Esophagus muscularis mucosa (tissue), 4 donors: ENCODE measurements at regions not wholly inside any gene's neighbourhood (a gene's known extent, or its start where the extent isn't known, plus 50 kb on each side); places are given as distances from the start of the nearest gene placed in this dataset.
"Not testable (repeated sequence)": the region's sequence is repeated elsewhere in the genome, so short reads cannot be mapped to it uniquely, and the experiment has no call there.

ENCODE experiments used
- DNase-seq: peaks from one replicate; pipeline ENCODE4 v3.0.0-alpha.2; 2017; ENCODE audit errors: extremely low spot score
- H3K27ac ChIP-seq, 4 donors: fragments of 200-600 bp; sonication (generic); replicated peaks in 1 of 4; 1 replicate in 3 of 4; 2 replicates in 1 of 4; pipeline ENCODE4 v1.5.1; 2016 to 2019; ENCODE audit warnings: mild to moderate bottlenecking in 1 of 4
- H3K27me3 ChIP-seq, 4 donors: fragments of 200-600 bp; sonication (generic); one replicate each; pipeline versions ENCODE4 v1.5.1 to v1.6.0; 2016 to 2019
- H3K36me3 ChIP-seq, 4 donors: fragments of 200-600 bp; sonication (generic); one replicate each; pipeline ENCODE4 v1.5.1; 2016 to 2019
- H3K4me1 ChIP-seq, 4 donors: fragments of 200-600 bp; sonication (generic); one replicate each; pipeline ENCODE4 v1.5.1; 2016 to 2019
- H3K4me3 ChIP-seq, 4 donors: fragments of 200-600 bp; sonication (generic); 1 replicate in 2 of 4; 2 replicates in 2 of 4; pipeline ENCODE4 v1.5.1; 2016 to 2019; ENCODE audit warnings: mild to moderate bottlenecking in 4 of 4, moderate library complexity in 1 of 4
- H3K9me3 ChIP-seq, 4 donors: fragments of 200-600 bp; sonication (generic); 1 replicate in 3 of 4; 2 replicates in 1 of 4; pipeline ENCODE4 v1.5.1; 2016 to 2019
- EP300 ChIP-seq: sonication (generic); formaldehyde crosslinking; IDR thresholded peaks from one replicate; pipeline ENCODE4 v1.6.1; 2017; ENCODE audit warnings: antibody characterized with exemption
- POLR2A ChIP-seq: fragments of 450-650 bp; IDR thresholded peaks from one replicate; pipeline ENCODE4 v1.6.1; 2017; ENCODE audit warnings: antibody characterized with exemption, moderate library complexity, mild to moderate bottlenecking, low read depth
- POLR2AphosphoS5 ChIP-seq, 2 donors: sonication (generic); formaldehyde crosslinking; IDR thresholded peaks; one replicate each; pipeline ENCODE4 v1.6.1; 2017; ENCODE audit warnings: antibody characterized with exemption in 2 of 2
- WGBS: methylation state at CpG from one replicate; pipeline ENCODE4 v1.1.5; 2018; 5-methylcytosine and 5-hydroxymethylcytosine counted together
- intact Hi-C: fragments of 100-400 bp; cut with DNase I; formaldehyde crosslinking; loops from one replicate; pipeline ENCODE4 v1.15.1; 2023
- TF ChIP-seq, protein P1 (sequence below), 3 experiments: fragments of 200-600 bp in 2 of 3; fragments of 450-650 bp in 1 of 3; sonication (generic) in 2 of 3; IDR thresholded peaks; one replicate each; pipeline ENCODE4 v1.5.1; 2017 to 2019; ENCODE audit warnings: antibody characterized with exemption in 3 of 3, mild to moderate bottlenecking in 2 of 3, moderate library complexity in 1 of 3

DNA sequence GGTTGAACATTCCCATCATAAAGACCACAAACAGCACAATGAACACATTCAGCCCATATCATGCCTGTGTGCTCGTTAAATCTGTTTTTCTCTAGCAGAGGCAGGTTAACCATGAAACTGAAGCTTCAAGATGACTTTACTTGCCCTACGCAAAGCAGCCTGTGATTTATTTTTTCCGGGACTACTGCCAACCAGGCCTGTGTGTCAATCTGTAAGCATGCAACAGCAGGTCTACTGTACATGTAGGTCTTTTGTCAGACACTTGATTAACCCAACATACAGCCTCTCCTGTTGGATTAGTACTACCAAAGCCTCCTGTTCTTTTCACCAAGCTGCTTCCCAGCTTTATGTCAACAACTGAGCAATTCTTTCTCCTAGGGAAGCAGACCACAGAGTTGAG lies 85.5 kb upstream of the ACSL1 start:
- Histone ChIP-seq H3K27me3 (no peaks in the 10 kb centered on the region), H3K4me3 (no peak overlapping the region), H3K9me3 (peaks cover 0 to 21% (median 17%) of the 10 kb centered on the region in 4 donors), H3K36me3 (no peaks in the 10 kb centered on the region), H3K4me1 (no peaks in the 10 kb centered on the region), H3K27ac (no peak overlapping the region)
- intact Hi-C loops = no loop called here
- WGBS = 50% methylated on average over 3 of the region's 3 CpGs
- no peak for DNase-seq
- no peak for TF ChIP-seq POLR2A
- no peak for TF ChIP-seq EP300
- TF ChIP-seq, protein P1, sequence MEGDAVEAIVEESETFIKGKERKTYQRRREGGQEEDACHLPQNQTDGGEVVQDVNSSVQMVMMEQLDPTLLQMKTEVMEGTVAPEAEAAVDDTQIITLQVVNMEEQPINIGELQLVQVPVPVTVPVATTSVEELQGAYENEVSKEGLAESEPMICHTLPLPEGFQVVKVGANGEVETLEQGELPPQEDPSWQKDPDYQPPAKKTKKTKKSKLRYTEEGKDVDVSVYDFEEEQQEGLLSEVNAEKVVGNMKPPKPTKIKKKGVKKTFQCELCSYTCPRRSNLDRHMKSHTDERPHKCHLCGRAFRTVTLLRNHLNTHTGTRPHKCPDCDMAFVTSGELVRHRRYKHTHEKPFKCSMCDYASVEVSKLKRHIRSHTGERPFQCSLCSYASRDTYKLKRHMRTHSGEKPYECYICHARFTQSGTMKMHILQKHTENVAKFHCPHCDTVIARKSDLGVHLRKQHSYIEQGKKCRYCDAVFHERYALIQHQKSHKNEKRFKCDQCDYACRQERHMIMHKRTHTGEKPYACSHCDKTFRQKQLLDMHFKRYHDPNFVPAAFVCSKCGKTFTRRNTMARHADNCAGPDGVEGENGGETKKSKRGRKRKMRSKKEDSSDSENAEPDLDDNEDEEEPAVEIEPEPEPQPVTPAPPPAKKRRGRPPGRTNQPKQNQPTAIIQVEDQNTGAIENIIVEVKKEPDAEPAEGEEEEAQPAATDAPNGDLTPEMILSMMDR (IDR thresholded peaks at IDR 0.05) = no peak
- no peak for TF ChIP-seq POLR2AphosphoS5 (IDR thresholded peaks at IDR 0.05)

DNA sequence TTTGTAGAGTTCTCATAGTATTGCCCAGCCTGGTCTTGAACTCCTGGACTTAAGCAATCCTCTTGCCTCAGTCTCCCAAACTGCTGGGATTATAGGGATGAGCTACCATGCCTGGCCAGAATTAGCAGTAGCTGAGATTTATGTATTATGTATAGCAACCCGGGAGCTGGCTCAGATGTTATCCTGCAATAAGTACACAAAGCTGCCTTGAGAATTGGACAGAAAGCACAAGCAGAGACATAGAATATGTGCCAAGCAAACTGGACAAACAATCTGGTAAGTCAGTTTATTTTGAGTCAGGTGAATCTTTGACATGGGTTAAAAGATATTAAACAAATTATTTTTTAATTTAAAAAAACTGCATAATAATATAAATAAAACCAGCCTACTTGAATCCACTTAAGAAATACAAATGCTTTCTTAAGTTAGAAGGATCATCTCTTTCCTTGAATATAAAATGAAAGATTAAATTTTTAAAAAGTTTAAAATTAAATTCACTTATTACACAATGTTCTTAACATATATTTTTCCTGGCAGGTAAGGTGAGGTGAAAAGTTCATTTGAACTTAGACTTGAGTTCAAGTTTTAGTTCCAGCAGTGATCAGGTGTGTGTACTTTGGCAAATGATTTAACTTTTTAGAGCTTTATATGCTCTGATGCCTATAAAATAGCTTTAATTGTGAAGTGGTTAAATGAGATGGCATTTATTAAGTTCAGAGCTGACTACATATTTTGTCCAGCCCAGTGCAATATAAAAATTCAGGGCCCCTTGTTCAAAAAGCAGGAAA lies 87.8 kb upstream of the ACSL1 start:
- TF ChIP-seq, protein P1 (IDR thresholded peaks at IDR 0.05) = no peak
- TF ChIP-seq POLR2A (no peak), POLR2AphosphoS5 (IDR thresholded peaks at IDR 0.05) (no peak), EP300 (no peak)
- no peak overlapping the region for H3K4me3 ChIP-seq
- no peak overlapping the region for H3K27ac ChIP-seq
- DNase-seq = no peak
- WGBS = 84% methylated on average over 1 of the region's 1 CpG
- H3K4me1 ChIP-seq = no peaks in the 10 kb centered on the region
- no peaks in the 10 kb centered on the region for H3K36me3 ChIP-seq
- intact Hi-C loops = no loop called here
- no peaks in the 10 kb centered on the region for H3K27me3 ChIP-seq
- H3K9me3 ChIP-seq = peaks cover 0 to 21% (median 17%) of the 10 kb centered on the region in 4 donors

DNA sequence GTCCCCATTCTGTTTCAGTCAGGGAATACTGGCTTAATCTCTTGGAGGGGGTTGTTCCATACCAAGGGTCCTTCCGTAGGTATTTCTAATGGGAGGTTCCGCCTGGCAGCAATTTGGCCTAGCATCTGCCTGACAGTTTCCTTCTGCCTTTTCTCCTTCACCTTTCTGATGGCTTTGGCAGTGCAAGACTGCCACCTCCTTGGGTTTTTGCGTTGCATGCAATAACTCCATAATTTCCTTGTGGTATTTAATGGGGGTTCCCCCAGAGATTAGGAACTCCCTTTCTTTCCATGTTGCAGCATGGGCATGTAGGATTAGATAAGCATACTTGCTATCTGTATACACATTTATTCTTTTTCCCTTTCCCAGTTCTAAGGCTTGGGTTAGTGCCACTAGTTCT lies 93.0 kb upstream of the ACSL1 start:
- H3K4me3 ChIP-seq, H3K36me3 ChIP-seq, H3K4me1 ChIP-seq, H3K27me3 ChIP-seq, intact Hi-C loops, H3K27ac ChIP-seq, H3K9me3 ChIP-seq, DNase-seq: not testable (repeated sequence)
- WGBS = 84% methylated on average over 3 of the region's 3 CpGs

DNA sequence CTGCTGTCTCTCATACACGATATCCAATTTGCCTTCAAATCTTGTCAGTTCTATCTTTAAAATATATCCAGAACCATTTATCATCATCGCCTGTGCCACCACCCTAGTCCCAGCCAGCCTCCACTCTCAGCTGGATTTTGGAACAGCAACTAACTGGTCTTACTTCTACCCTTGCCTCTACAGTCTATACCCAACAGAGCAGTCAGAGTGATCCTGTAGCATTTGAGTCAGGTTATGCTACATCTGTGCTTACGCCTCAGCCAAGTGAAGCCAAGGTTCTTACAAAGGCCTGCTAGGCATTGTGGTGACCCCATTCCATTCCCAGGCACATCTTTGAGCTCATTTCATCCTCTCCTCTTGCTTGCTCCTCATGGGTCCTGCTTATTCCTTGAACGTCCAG lies 95.7 kb upstream of the ACSL1 start:
- H3K27ac ChIP-seq = no peak overlapping the region
- TF ChIP-seq POLR2A = no peak
- TF ChIP-seq POLR2AphosphoS5 (IDR thresholded peaks at IDR 0.05) = no peak
- no peak for TF ChIP-seq EP300
- TF ChIP-seq, protein P1 (IDR thresholded peaks at IDR 0.05) = no peak
- H3K4me1 ChIP-seq = no peaks in the 10 kb centered on the region
- no peak for DNase-seq
- no peaks in the 10 kb centered on the region for H3K36me3 ChIP-seq
- H3K27me3 ChIP-seq = no peaks in the 10 kb centered on the region
- intact Hi-C loops = no loop called here
- peaks cover 0 to 3% (median 0%) of the 10 kb centered on the region in 4 donors for H3K9me3 ChIP-seq
- 92% methylated on average over 4 of the region's 4 CpGs for WGBS
- no peak overlapping the region for H3K4me3 ChIP-seq

DNA sequence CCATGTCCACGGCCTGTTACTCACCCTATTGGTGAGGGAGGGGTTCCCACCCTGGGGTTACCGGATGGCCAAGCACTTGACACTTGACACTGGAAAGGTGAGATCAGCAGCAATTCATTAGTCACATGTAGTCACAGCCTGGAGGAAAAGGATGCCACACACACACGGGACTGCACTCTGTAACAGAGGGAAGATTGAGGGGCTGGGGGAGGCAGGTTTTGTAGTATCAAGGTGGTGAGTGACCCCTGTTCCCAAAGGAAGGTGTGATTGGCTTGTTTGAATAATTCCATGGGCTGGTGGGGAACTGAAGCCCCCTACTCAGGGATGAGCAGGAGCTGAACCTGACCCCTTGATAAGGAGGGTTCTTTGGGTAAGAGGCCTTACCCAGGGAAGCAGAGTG lies 96.0 kb upstream of the HELT start:
- Histone ChIP-seq H3K4me3 (no peak overlapping the region), H3K4me1 (no peaks in the 10 kb centered on the region), H3K9me3 (peaks cover 0 to 3% (median 0%) of the 10 kb centered on the region in 4 donors), H3K27ac (no peak overlapping the region), H3K36me3 (no peaks in the 10 kb centered on the region), H3K27me3 (no peaks in the 10 kb centered on the region)
- DNase-seq = no peak
- intact Hi-C loops = no loop called here
- TF ChIP-seq POLR2AphosphoS5 (IDR thresholded peaks at IDR 0.05) = no peak
- TF ChIP-seq EP300 = no peak
- TF ChIP-seq, protein P1 (IDR thresholded peaks at IDR 0.05) = no peak
- TF ChIP-seq POLR2A = no peak
- WGBS = 94% methylated on average over 3 of the region's 3 CpGs
